Kidney epithelial cell (primary cell): ENCODE measurements at regions not wholly inside any gene's neighbourhood (a gene's known extent, or its start where the extent isn't known, plus 50 kb on each side); places are given as distances from the start of the nearest gene placed in this dataset.

ENCODE experiments used
- DNase-seq: peaks from one replicate; pipeline ENCODE4 v3.0.0-alpha.2; 2010; ENCODE audit warnings: low read depth
- H3K27me3 ChIP-seq: 2 replicates; pipeline ENCODE4 v1.6.0; 2011; ENCODE audit warnings: low read length; ENCODE audit not compliant: control insufficient read depth, insufficient read depth
- H3K36me3 ChIP-seq: 2 replicates; pipeline ENCODE4 v1.5.1; 2011; ENCODE audit warnings: low read length; ENCODE audit not compliant: control insufficient read depth, insufficient read depth
- H3K4me3 ChIP-seq: 2 replicates; pipeline ENCODE4 v1.5.1; 2011; ENCODE audit warnings: low read depth, mild to moderate bottlenecking, control low read depth, low read length
- CTCF ChIP-seq: IDR thresholded peaks from 2 replicates; pipeline ENCODE4 v1.5.1; 2011; ENCODE audit warnings: mild to moderate bottlenecking, moderate library complexity, low read length, control low read depth, inconsistent platforms; ENCODE audit not compliant: insufficient read depth, poor library complexity, severe bottlenecking

GRCh38 chr10:4093438-4093837 is 308.4 kb upstream of the KLF6 start:
- no peaks in the 10 kb centered on the region for H3K36me3 ChIP-seq
- no peak for DNase-seq
- no peak for TF ChIP-seq CTCF
- no peaks in the 10 kb centered on the region for H3K27me3 ChIP-seq
- no peak overlapping the region for H3K4me3 ChIP-seq

- Histone ChIP-seq H3K27me3 (no peaks in the 10 kb centered on the region), H3K36me3 (no peaks in the 10 kb centered on the region), H3K4me3 (no peak overlapping the region)
- TF ChIP-seq CTCF = no peak
- no peak for DNase-seq
Measured at GRCh38 chr10:4088354-4089066, 303.5 kb upstream of the KLF6 start.

- Histone ChIP-seq H3K36me3 (no peaks in the 10 kb centered on the region), H3K4me3 (no peak overlapping the region), H3K27me3 (no peaks in the 10 kb centered on the region)
- no peak for TF ChIP-seq CTCF
- DNase-seq = no peak
Measured at GRCh38 chr10:4086131-4086898, 301.3 kb upstream of the KLF6 start.

GRCh38 chr10:4083509-4084003 is 298.5 kb upstream of the KLF6 start:
- TF ChIP-seq CTCF = no peak
- no peaks in the 10 kb centered on the region for H3K36me3 ChIP-seq
- H3K27me3 ChIP-seq = no peaks in the 10 kb centered on the region
- DNase-seq = no peak
- no peak overlapping the region for H3K4me3 ChIP-seq

- H3K27me3 ChIP-seq = no peaks in the 10 kb centered on the region
- DNase-seq = no peak
- H3K36me3 ChIP-seq = no peaks in the 10 kb centered on the region
- TF ChIP-seq CTCF = no peak
- no peak overlapping the region for H3K4me3 ChIP-seq
Measured at GRCh38 chr10:4082861-4083260, 297.9 kb upstream of the KLF6 start.
